ENCODE measurements at regions not wholly inside any gene's neighbourhood (a gene's known extent, or its start where the extent isn't known, plus 50 kb on each side); places are given as distances from the start of the nearest gene placed in this dataset.

DNA sequence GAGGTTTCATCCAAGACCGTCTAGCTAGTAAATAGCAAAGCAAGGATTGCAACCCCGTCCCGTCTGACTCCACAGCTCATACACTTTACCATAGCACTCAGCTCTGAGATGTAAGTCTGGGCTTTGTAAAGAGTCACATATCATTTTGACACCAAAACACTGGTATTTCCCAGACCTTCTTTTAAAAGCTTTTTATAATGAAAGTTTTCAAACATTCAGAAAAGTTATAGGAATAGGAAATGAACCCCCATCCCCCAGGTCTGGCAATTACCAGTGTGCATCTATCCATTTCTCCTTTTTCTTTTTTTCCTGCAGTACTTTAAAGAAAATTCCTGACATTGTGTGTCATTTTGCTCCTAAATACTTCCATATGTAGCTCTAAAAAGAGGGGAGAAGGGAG is 183.6 kb upstream of the CCND2 start:
- TF ChIP-seq, protein P1, sequence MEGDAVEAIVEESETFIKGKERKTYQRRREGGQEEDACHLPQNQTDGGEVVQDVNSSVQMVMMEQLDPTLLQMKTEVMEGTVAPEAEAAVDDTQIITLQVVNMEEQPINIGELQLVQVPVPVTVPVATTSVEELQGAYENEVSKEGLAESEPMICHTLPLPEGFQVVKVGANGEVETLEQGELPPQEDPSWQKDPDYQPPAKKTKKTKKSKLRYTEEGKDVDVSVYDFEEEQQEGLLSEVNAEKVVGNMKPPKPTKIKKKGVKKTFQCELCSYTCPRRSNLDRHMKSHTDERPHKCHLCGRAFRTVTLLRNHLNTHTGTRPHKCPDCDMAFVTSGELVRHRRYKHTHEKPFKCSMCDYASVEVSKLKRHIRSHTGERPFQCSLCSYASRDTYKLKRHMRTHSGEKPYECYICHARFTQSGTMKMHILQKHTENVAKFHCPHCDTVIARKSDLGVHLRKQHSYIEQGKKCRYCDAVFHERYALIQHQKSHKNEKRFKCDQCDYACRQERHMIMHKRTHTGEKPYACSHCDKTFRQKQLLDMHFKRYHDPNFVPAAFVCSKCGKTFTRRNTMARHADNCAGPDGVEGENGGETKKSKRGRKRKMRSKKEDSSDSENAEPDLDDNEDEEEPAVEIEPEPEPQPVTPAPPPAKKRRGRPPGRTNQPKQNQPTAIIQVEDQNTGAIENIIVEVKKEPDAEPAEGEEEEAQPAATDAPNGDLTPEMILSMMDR (IDR thresholded peaks at IDR 0.05), result no peak
- TF ChIP-seq, protein P2, sequence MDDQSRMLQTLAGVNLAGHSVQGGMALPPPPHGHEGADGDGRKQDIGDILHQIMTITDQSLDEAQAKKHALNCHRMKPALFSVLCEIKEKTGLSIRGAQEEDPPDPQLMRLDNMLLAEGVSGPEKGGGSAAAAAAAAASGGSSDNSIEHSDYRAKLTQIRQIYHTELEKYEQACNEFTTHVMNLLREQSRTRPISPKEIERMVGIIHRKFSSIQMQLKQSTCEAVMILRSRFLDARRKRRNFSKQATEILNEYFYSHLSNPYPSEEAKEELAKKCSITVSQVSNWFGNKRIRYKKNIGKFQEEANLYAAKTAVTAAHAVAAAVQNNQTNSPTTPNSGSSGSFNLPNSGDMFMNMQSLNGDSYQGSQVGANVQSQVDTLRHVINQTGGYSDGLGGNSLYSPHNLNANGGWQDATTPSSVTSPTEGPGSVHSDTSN (IDR thresholded peaks at IDR 0.05), result no peak
- TF ChIP-seq MEF2A (IDR thresholded peaks at IDR 0.05; ENCODE audit: borderline replicate concordance, low read depth) (no peak), FOXM1 (IDR thresholded peaks at IDR 0.05; ENCODE audit: low read depth) (no peak), RFX5 (IDR thresholded peaks at IDR 0.05; ENCODE audit: low read length) (no peak), RXRA (IDR thresholded peaks at IDR 0.05; ENCODE audit: borderline replicate concordance, low read depth) (no peak), SIN3A (IDR thresholded peaks at IDR 0.05; ENCODE audit: borderline replicate concordance, low read depth, low read length) (no peak)
- TF ChIP-seq, protein P3, sequence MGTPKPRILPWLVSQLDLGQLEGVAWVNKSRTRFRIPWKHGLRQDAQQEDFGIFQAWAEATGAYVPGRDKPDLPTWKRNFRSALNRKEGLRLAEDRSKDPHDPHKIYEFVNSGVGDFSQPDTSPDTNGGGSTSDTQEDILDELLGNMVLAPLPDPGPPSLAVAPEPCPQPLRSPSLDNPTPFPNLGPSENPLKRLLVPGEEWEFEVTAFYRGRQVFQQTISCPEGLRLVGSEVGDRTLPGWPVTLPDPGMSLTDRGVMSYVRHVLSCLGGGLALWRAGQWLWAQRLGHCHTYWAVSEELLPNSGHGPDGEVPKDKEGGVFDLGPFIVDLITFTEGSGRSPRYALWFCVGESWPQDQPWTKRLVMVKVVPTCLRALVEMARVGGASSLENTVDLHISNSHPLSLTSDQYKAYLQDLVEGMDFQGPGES (IDR thresholded peaks at IDR 0.05; ENCODE audit: low read depth, low read length), result no peak
- TF ChIP-seq, protein P4, sequence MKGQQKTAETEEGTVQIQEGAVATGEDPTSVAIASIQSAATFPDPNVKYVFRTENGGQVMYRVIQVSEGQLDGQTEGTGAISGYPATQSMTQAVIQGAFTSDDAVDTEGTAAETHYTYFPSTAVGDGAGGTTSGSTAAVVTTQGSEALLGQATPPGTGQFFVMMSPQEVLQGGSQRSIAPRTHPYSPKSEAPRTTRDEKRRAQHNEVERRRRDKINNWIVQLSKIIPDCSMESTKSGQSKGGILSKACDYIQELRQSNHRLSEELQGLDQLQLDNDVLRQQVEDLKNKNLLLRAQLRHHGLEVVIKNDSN (IDR thresholded peaks at IDR 0.05; ENCODE audit: borderline replicate concordance, low read depth), result no peak
- TF ChIP-seq, protein P5, sequence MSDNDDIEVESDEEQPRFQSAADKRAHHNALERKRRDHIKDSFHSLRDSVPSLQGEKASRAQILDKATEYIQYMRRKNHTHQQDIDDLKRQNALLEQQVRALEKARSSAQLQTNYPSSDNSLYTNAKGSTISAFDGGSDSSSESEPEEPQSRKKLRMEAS (IDR thresholded peaks at IDR 0.05; ENCODE audit: low read depth), result no peak
